ENCODE measurements at regions not wholly inside any gene's neighbourhood (a gene's known extent, or its start where the extent isn't known, plus 50 kb on each side); places are given as distances from the start of the nearest gene placed in this dataset.

- TF ChIP-seq GATA2 (IDR thresholded peaks at IDR 0.05; ENCODE audit: low read depth, low read length) (no peak), GATA3 (IDR thresholded peaks at IDR 0.05; ENCODE audit: low read depth, low read length) (no peak)
These were observed 288.8 kb downstream of the FOXL1 start for GRCh38 chr16:86866986-86867722.

GRCh38 chr16:86868070-86868469 lies 289.7 kb downstream of the FOXL1 start:
- TF ChIP-seq GATA3 (IDR thresholded peaks at IDR 0.05; ENCODE audit: low read depth, low read length), result no peak
- TF ChIP-seq GATA2 (IDR thresholded peaks at IDR 0.05; ENCODE audit: low read depth, low read length), result no peak

GRCh38 chr16:86868786-86869185 lies 290.4 kb downstream of the FOXL1 start:
- TF ChIP-seq GATA2 (IDR thresholded peaks at IDR 0.05; ENCODE audit: low read depth, low read length) (no peak), GATA3 (IDR thresholded peaks at IDR 0.05; ENCODE audit: low read depth, low read length) (no peak)

- TF ChIP-seq GATA2 (IDR thresholded peaks at IDR 0.05; ENCODE audit: low read depth, low read length) (no peak), GATA3 (IDR thresholded peaks at IDR 0.05; ENCODE audit: low read depth, low read length) (no peak)
These were observed 291.1 kb downstream of the FOXL1 start for GRCh38 chr16:86869288-86870022.

- TF ChIP-seq GATA2 (IDR thresholded peaks at IDR 0.05; ENCODE audit: low read depth, low read length) (no peak), GATA3 (IDR thresholded peaks at IDR 0.05; ENCODE audit: low read depth, low read length) (no peak)
These were observed 292.0 kb downstream of the FOXL1 start for GRCh38 chr16:86870380-86870779.

GRCh38 chr16:86872131-86872530 lies 293.8 kb downstream of the FOXL1 start:
- no peak for TF ChIP-seq GATA2 (IDR thresholded peaks at IDR 0.05; ENCODE audit: low read depth, low read length)
- TF ChIP-seq GATA3 (IDR thresholded peaks at IDR 0.05; ENCODE audit: low read depth, low read length), result no peak

GRCh38 chr16:86872833-86873232 lies 294.5 kb downstream of the FOXL1 start:
- TF ChIP-seq GATA2 (IDR thresholded peaks at IDR 0.05; ENCODE audit: low read depth, low read length) (no peak), GATA3 (IDR thresholded peaks at IDR 0.05; ENCODE audit: low read depth, low read length) (no peak)

- no peak for TF ChIP-seq GATA2 (IDR thresholded peaks at IDR 0.05; ENCODE audit: low read depth, low read length)
- no peak for TF ChIP-seq GATA3 (IDR thresholded peaks at IDR 0.05; ENCODE audit: low read depth, low read length)
These were observed 295.8 kb downstream of the FOXL1 start for GRCh38 chr16:86874141-86874540.

- TF ChIP-seq GATA3 (IDR thresholded peaks at IDR 0.05; ENCODE audit: low read depth, low read length), result no peak
- TF ChIP-seq GATA2 (IDR thresholded peaks at IDR 0.05; ENCODE audit: low read depth, low read length), result no peak
These were observed 298.1 kb downstream of the FOXL1 start for GRCh38 chr16:86876499-86876898.

GRCh38 chr16:86877108-86877507 lies 298.8 kb downstream of the FOXL1 start:
- TF ChIP-seq GATA2 (IDR thresholded peaks at IDR 0.05; ENCODE audit: low read depth, low read length), result no peak
- no peak for TF ChIP-seq GATA3 (IDR thresholded peaks at IDR 0.05; ENCODE audit: low read depth, low read length)

GRCh38 chr16:86877835-86878234 lies 299.5 kb downstream of the FOXL1 start:
- no peak for TF ChIP-seq GATA2 (IDR thresholded peaks at IDR 0.05; ENCODE audit: low read depth, low read length)
- no peak for TF ChIP-seq GATA3 (IDR thresholded peaks at IDR 0.05; ENCODE audit: low read depth, low read length)

- no peak for TF ChIP-seq GATA2 (IDR thresholded peaks at IDR 0.05; ENCODE audit: low read depth, low read length)
- no peak for TF ChIP-seq GATA3 (IDR thresholded peaks at IDR 0.05; ENCODE audit: low read depth, low read length)
These were observed 300.1 kb downstream of the FOXL1 start for GRCh38 chr16:86878236-86879080.

- TF ChIP-seq GATA2 (IDR thresholded peaks at IDR 0.05; ENCODE audit: low read depth, low read length) (no peak), GATA3 (IDR thresholded peaks at IDR 0.05; ENCODE audit: low read depth, low read length) (no peak)
These were observed 300.9 kb downstream of the FOXL1 start for GRCh38 chr16:86879268-86879667.
